Smooth muscle cell of the brain vasculature (primary cell): ENCODE measurements at regions not wholly inside any gene's neighbourhood (a gene's known extent, or its start where the extent isn't known, plus 50 kb on each side); places are given as distances from the start of the nearest gene placed in this dataset.

Experiments
- DNase-seq: peaks from one replicate; pipeline ENCODE4 v3.0.0-alpha.2; 2012; ENCODE audit warnings: low read depth, low spot score

GRCh38 chr3:126267169-126267975, 87.0 kb upstream of the ALDH1L1 start:
- DNase-seq = no peak

GRCh38 chr3:126266850-126267168, 86.4 kb upstream of the ALDH1L1 start:
- DNase-seq = no peak

- no peak for DNase-seq
Observed at GRCh38 chr3:126266291-126266840, 86.0 kb upstream of the ALDH1L1 start.

GRCh38 chr3:126264952-126265351, 84.6 kb upstream of the ALDH1L1 start:
- no peak for DNase-seq

GRCh38 chr3:126264381-126264780, 84.0 kb upstream of the ALDH1L1 start:
- DNase-seq = no peak

GRCh38 chr3:126263971-126264370, 83.6 kb upstream of the ALDH1L1 start:
- no peak for DNase-seq

- DNase-seq = no peak
Observed at GRCh38 chr3:126263539-126263938, 83.2 kb upstream of the ALDH1L1 start.

- no peak for DNase-seq
Observed at GRCh38 chr3:126262227-126262626, 81.8 kb upstream of the ALDH1L1 start.

- no peak for DNase-seq
Observed at GRCh38 chr3:126261037-126261436, 80.7 kb upstream of the ALDH1L1 start.

- DNase-seq = no peak
Observed at GRCh38 chr3:126259411-126260391, 79.3 kb upstream of the ALDH1L1 start.

- no peak for DNase-seq
Observed at GRCh38 chr3:126258670-126259069, 78.3 kb upstream of the ALDH1L1 start.

GRCh38 chr3:126257984-126258383, 77.6 kb upstream of the ALDH1L1 start:
- no peak for DNase-seq

- DNase-seq = no peak
Observed at GRCh38 chr3:126257174-126257573, 76.8 kb upstream of the ALDH1L1 start.

- no peak for DNase-seq
Observed at GRCh38 chr3:126256251-126256650, 75.9 kb upstream of the ALDH1L1 start.

GRCh38 chr3:126253072-126253471, 72.7 kb upstream of the ALDH1L1 start:
- DNase-seq = no peak

GRCh38 chr3:126252373-126252772, 72.0 kb upstream of the ALDH1L1 start:
- no peak for DNase-seq

- peak; percentile 29 for DNase-seq
Observed at GRCh38 chr3:126245811-126246727, 65.7 kb upstream of the ALDH1L1 start.
